HG02610 (cell line): ENCODE measurements at regions not wholly inside any gene's neighbourhood (a gene's known extent, or its start where the extent isn't known, plus 50 kb on each side); places are given as distances from the start of the nearest gene placed in this dataset.

Source experiments
- ATAC-seq: cut with Tn5 transposase; IDR thresholded peaks from one replicate; pipeline ENCODE4 v1.9.1; 2021; ENCODE audit warnings: mild to moderate bottlenecking, moderate library complexity; ENCODE audit not compliant: unreplicated experiment

GRCh38 chr20:39800548-39800947, 838.4 kb downstream of the DHX35 start:
- peak; percentile 60 for ATAC-seq

- peak; percentile 89 for ATAC-seq
Observed at GRCh38 chr20:39800111-39800510, 838.0 kb downstream of the DHX35 start.

- ATAC-seq: no peak
Observed at GRCh38 chr20:39799366-39799965, 837.3 kb downstream of the DHX35 start.

GRCh38 chr20:39795401-39796272, 833.5 kb downstream of the DHX35 start:
- no peak for ATAC-seq

DNA sequence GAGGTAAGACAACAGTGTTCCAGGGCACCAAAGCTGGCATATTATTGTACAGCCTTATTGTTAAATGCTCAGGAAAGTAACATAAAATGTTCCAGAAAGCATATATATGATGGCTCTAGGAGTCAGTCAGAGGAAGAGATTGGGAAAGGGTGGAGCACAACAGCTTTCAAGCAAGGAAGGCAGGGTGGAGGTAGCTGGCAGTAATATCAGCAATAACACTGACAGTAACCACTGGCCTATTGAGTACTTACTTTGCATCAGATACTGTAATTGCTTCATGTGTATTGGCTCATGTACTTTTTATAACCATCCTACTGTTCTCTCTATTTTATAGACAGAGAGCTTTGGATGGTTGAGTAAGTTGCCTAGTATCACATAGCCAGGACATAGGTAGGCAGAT, 830.2 kb downstream of the DHX35 start:
- ATAC-seq: no peak

GRCh38 chr20:39789411-39789810, 827.3 kb downstream of the DHX35 start:
- no peak for ATAC-seq

GRCh38 chr20:39785252-39785917, 823.2 kb downstream of the DHX35 start:
- ATAC-seq: no peak

DNA sequence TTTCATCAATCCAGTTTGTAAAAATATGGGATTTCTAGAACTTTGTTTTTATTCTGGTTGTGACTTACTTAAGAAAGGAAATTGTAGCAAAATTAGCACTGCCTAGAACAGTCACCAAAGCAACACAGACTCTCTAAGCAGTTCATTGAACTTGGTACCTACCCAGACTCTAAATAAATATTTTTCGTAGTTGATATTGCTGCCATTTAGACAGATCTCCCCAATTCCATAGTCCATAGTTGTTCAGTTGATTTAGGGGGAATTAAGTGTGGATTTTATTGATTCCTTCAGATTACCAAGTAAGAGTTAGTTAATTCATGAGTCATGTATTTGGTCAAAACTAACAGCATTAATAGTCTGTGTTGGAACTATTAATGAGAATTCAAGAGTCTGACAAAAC, 822.5 kb downstream of the DHX35 start:
- ATAC-seq: no peak

DNA sequence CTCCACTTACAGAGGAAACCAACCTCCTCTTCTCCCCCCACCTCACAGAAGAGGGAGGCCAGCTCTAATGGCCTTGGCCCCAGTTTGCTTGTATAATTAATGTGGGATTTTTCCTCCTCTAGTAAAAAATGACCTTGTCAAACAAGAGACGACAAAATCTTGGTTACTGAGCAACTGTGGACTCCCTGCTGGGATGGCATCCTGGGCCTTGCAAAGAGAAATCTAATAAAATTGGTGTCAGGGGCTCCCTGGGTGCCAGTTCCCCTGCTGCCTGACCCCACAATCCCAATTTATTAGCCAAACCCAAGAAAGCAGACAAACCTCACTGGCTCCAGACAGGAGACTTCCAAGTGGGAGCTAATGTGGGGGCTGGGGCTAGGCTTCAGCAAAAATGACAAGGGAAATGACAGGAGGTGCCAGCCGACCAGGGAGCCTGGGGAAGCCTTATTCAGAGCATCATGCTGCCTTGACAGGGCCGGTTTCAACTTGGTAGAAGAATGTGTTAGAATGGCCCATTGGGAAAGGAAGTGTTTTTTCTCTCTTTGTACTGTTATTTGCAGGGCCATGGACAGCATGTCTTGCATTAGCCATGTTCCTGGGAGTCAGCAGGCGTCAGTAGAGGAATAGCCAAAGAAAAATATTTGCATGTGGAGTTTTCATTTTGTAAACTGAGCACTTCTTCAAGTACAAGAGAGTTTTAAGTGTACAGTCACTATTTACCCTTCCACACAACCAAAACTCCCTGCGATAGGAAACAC, 816.9 kb downstream of the DHX35 start:
- no peak for ATAC-seq

DNA sequence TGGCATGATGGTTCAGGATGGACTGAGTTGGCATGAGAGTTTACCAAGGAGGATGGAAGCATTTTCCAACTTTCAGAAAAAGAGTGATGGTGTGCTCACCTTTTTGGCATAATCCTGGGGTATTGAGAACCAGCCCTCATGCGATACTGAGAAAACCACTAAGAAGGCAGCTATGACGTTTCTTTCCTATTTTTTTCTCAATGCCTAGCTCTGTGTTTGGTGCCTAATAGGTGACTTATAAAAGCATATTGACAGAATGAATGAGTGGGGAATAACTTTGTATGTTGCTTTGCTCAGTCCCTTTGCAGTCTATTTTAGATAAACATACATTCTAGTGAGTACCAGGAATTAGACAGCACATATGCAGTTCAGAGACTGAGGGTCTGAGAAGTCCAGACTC, 816.3 kb downstream of the DHX35 start:
- no peak for ATAC-seq

- ATAC-seq: no peak
Observed at GRCh38 chr20:39777610-39778009, 815.5 kb downstream of the DHX35 start.

GRCh38 chr20:39775110-39775509, 813.0 kb downstream of the DHX35 start:
- no peak for ATAC-seq

GRCh38 chr20:39773380-39774000, 811.3 kb downstream of the DHX35 start:
- no peak for ATAC-seq

GRCh38 chr20:39767352-39767751, 805.2 kb downstream of the DHX35 start:
- ATAC-seq: no peak

GRCh38 chr20:39766333-39766732, 804.2 kb downstream of the DHX35 start:
- no peak for ATAC-seq

GRCh38 chr20:39762716-39763115, 800.6 kb downstream of the DHX35 start:
- no peak for ATAC-seq

GRCh38 chr20:39758876-39759275, 796.7 kb downstream of the DHX35 start:
- ATAC-seq: no peak

DNA sequence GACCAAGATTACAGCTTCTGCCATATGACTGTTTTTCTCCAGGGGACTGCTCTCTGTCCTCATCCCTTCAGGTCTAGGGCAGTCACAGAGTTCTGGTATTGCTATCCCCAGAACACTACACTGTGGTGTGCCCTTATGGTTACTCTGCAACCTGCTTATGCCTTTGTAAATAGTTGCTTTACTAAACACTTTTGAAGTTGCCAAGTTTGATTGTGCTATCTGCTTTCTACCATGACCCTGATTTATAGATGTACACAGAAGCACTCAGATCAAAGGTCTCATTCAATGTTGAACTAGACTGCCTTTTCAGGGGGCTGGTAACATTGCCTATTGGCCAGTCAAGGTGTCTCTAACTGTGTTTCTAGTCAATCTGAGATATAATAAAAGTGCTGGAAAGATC, 794.7 kb downstream of the DHX35 start:
- no peak for ATAC-seq

GRCh38 chr20:39756369-39756768, 794.2 kb downstream of the DHX35 start:
- no peak for ATAC-seq

GRCh38 chr20:39752262-39752876, 790.2 kb downstream of the DHX35 start:
- ATAC-seq: no peak
